ENCODE measurements at regions not wholly inside any gene's neighbourhood (a gene's known extent, or its start where the extent isn't known, plus 50 kb on each side); places are given as distances from the start of the nearest gene placed in this dataset.

DNA sequence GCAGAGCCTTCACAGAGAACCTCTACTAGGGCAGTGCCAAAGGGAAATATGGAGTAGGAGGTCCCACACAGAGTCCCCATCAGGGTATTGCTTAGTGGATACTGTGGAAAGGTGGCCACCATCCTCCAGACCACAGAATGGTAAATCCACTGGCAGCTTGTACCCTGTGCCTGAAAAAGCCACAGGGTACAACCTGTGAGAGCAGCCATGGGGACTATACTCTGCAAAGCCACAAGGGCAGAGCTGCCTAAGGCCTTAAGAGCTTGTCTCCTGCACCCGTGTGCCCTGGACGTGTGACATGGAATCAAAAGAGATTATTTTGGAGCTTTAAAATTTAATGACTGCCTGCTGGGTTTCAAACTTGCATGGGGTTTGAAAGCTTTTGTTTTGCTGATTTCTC lies 118.0 kb upstream of the SEC14L1 start:
- no peak for TF ChIP-seq CTCF (IDR thresholded peaks at IDR 0.05; ENCODE audit: partially characterized antibody, unreplicated experiment)
- Mint-ChIP-seq H3K27me3 (ENCODE audit: unreplicated experiment) (peaks cover 2% of the 10 kb centered on the region), H3K36me3 (ENCODE audit: unreplicated experiment) (no peaks in the 10 kb centered on the region), H3K27ac (ENCODE audit: unreplicated experiment) (no peak overlapping the region), H3K9me3 (ENCODE audit: unreplicated experiment) (peaks cover 2% of the 10 kb centered on the region), H3K4me1 (ENCODE audit: low read depth, unreplicated experiment) (no peaks in the 10 kb centered on the region), H3K4me3 (ENCODE audit: unreplicated experiment) (no peak overlapping the region)
- DNase-seq, result no peak

- Mint-ChIP-seq H3K27ac (ENCODE audit: unreplicated experiment) (no peak overlapping the region), H3K4me3 (ENCODE audit: unreplicated experiment) (no peak overlapping the region), H3K36me3 (ENCODE audit: unreplicated experiment) (no peaks in the 10 kb centered on the region), H3K27me3 (ENCODE audit: unreplicated experiment) (peaks cover 4% of the 10 kb centered on the region), H3K4me1 (ENCODE audit: low read depth, unreplicated experiment) (no peaks in the 10 kb centered on the region), H3K9me3 (ENCODE audit: unreplicated experiment) (peaks cover 4% of the 10 kb centered on the region)
- TF ChIP-seq CTCF (IDR thresholded peaks at IDR 0.05; ENCODE audit: partially characterized antibody, unreplicated experiment), result no peak
- no peak for DNase-seq
Observed at GRCh38 chr17:77025781-77026180, 115.0 kb upstream of the SEC14L1 start.

- TF ChIP-seq CTCF (IDR thresholded peaks at IDR 0.05; ENCODE audit: partially characterized antibody, unreplicated experiment), result no peak
- no peak overlapping the region for H3K27ac Mint-ChIP-seq (ENCODE audit: unreplicated experiment)
- H3K9me3 Mint-ChIP-seq (ENCODE audit: unreplicated experiment), result peaks cover 3% of the 10 kb centered on the region
- no peak overlapping the region for H3K4me3 Mint-ChIP-seq (ENCODE audit: unreplicated experiment)
- H3K27me3 Mint-ChIP-seq (ENCODE audit: unreplicated experiment), result peaks cover 7% of the 10 kb centered on the region
- no peaks in the 10 kb centered on the region for H3K4me1 Mint-ChIP-seq (ENCODE audit: low read depth, unreplicated experiment)
- DNase-seq, result no peak
- peaks cover 4% of the 10 kb centered on the region for H3K36me3 Mint-ChIP-seq (ENCODE audit: unreplicated experiment)
Observed at GRCh38 chr17:77027271-77027889, 113.4 kb upstream of the SEC14L1 start.

GRCh38 chr17:77028900-77029299 lies 111.9 kb upstream of the SEC14L1 start:
- Mint-ChIP-seq H3K27me3 (ENCODE audit: unreplicated experiment) (peaks cover 10% of the 10 kb centered on the region), H3K27ac (ENCODE audit: unreplicated experiment) (no peak overlapping the region), H3K9me3 (ENCODE audit: unreplicated experiment) (peaks cover 3% of the 10 kb centered on the region), H3K4me1 (ENCODE audit: low read depth, unreplicated experiment) (no peaks in the 10 kb centered on the region), H3K36me3 (ENCODE audit: unreplicated experiment) (peaks cover 4% of the 10 kb centered on the region), H3K4me3 (ENCODE audit: unreplicated experiment) (no peak overlapping the region)
- TF ChIP-seq CTCF (IDR thresholded peaks at IDR 0.05; ENCODE audit: partially characterized antibody, unreplicated experiment), result no peak
- no peak for DNase-seq

DNA sequence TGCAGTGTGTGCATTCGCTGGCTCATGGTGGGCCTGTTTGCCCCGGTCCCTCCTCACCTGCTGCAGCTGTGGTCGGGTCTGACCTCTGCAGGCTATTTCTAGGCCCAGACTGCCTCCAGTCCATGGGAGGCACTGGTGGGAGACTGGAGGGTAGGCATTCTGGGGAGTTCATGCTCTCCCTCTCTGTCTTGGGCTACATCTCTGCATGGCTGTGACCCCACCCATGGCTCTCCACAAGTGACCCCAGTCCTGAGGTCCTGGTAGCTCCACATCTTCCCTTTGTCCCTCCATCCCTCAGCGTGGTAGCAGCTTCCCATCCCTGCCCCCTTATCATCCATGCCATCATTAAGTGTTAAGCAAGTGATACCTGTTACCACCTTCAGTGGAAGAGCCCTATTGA lies 107.8 kb upstream of the SEC14L1 start:
- peaks cover 20% of the 10 kb centered on the region for H3K4me1 Mint-ChIP-seq (ENCODE audit: low read depth, unreplicated experiment)
- no peak for TF ChIP-seq CTCF (IDR thresholded peaks at IDR 0.05; ENCODE audit: partially characterized antibody, unreplicated experiment)
- H3K27ac Mint-ChIP-seq (ENCODE audit: unreplicated experiment), result no peak overlapping the region
- no peak overlapping the region for H3K4me3 Mint-ChIP-seq (ENCODE audit: unreplicated experiment)
- peaks cover 7% of the 10 kb centered on the region for H3K9me3 Mint-ChIP-seq (ENCODE audit: unreplicated experiment)
- peaks cover 4% of the 10 kb centered on the region for H3K36me3 Mint-ChIP-seq (ENCODE audit: unreplicated experiment)
- no peak for DNase-seq
- H3K27me3 Mint-ChIP-seq (ENCODE audit: unreplicated experiment), result peaks cover 14% of the 10 kb centered on the region
